CD4-positive, alpha-beta T cell (primary cell): ENCODE measurements at regions not wholly inside any gene's neighbourhood (a gene's known extent, or its start where the extent isn't known, plus 50 kb on each side); places are given as distances from the start of the nearest gene placed in this dataset.

Source experiments
- ATAC-seq: fragments of 200-7000 bp; cut with Tn5 transposase; one replicate; pipeline ENCODE4 v1.10.0; 2022; ENCODE audit warnings: mild to moderate bottlenecking; ENCODE audit not compliant: poor library complexity
- CTCF ChIA-PET: fragments of 350-600 bp; sonication (Branson Sonifier 250); formaldehyde crosslinking; loops from one replicate; lab custom pipeline; 2021; ENCODE audit warnings: antibody characterized with exemption, inconsistent platforms; lab: Charles Lee
- POLR2A ChIA-PET: fragments of 350-600 bp; sonication (Branson Sonifier 250); formaldehyde crosslinking; loops from one replicate; lab custom pipeline; 2021; ENCODE audit warnings: antibody characterized with exemption, inconsistent platforms; lab: Charles Lee
- DNase-seq, 14 experiments: peaks; one replicate each; pipeline ENCODE4 v3.0.0-alpha.2; 2013 to 2020; ENCODE audit warnings: mixed read lengths in 2 of 14
- H3K27ac ChIP-seq, 2 donors: one replicate each; pipeline versions ENCODE4 v1.5.1 to v1.7.0; 2013; ENCODE audit warnings: low read length in 2 of 2, low read depth in 1 of 2, mild to moderate bottlenecking in 1 of 2
- H3K27me3 ChIP-seq, 2 experiments: 1 replicate in 1 of 2; 2 replicates in 1 of 2; pipeline versions ENCODE4 v1.6.1 to v1.7.0; 2013; ENCODE audit warnings: low read length in 2 of 2, control low read depth in 1 of 2, mild to moderate bottlenecking in 1 of 2, moderate library complexity in 1 of 2; ENCODE audit not compliant: insufficient read depth in 2 of 2, control insufficient read depth in 1 of 2
- H3K36me3 ChIP-seq: one replicate; pipeline ENCODE4 v1.6.1; 2013; ENCODE audit warnings: low read length, control low read depth; ENCODE audit not compliant: insufficient read depth
- H3K4me1 ChIP-seq: one replicate; pipeline ENCODE4 v1.6.1; 2013; ENCODE audit warnings: low read length, control low read depth; ENCODE audit not compliant: insufficient read depth
- H3K4me3 ChIP-seq: one replicate; pipeline ENCODE4 v1.5.1; 2013; ENCODE audit warnings: mild to moderate bottlenecking, low read length, moderate library complexity
- H3K9me3 ChIP-seq, 2 experiments: 1 replicate in 1 of 2; 2 replicates in 1 of 2; pipeline versions ENCODE4 v1.6.1 to v1.7.0; 2013; ENCODE audit warnings: low read length in 2 of 2, mild to moderate bottlenecking in 2 of 2, control low read depth in 1 of 2, moderate library complexity in 1 of 2; ENCODE audit not compliant: control insufficient read depth in 1 of 2, insufficient read depth in 1 of 2
- H3K27ac Mint-ChIP-seq: one replicate; pipeline ENCODE4 v1.8.0; 2020; ENCODE audit warnings: mixed read lengths
- H3K27me3 Mint-ChIP-seq: one replicate; pipeline ENCODE4 v1.8.0; 2021; ENCODE audit warnings: mixed read lengths
- H3K36me3 Mint-ChIP-seq: one replicate; pipeline ENCODE4 v1.8.0; 2021; ENCODE audit warnings: low read depth, mixed read lengths
- H3K4me1 Mint-ChIP-seq: one replicate; pipeline ENCODE4 v1.8.0; 2021; ENCODE audit warnings: low read depth, mixed read lengths
- H3K4me3 Mint-ChIP-seq: one replicate; pipeline ENCODE4 v1.8.0; 2020; ENCODE audit warnings: mild to moderate bottlenecking, mixed read lengths
- H3K9me3 Mint-ChIP-seq: one replicate; pipeline ENCODE4 v1.8.0; 2020; ENCODE audit warnings: mixed read lengths
- intact Hi-C, 2 experiments: fragments of 100-400 bp; cut with DNase I in 1 of 2; cut with micrococcal nuclease in 1 of 2; formaldehyde crosslinking; loops; one replicate each; pipeline versions ENCODE4 v1.15.1 to v1.9.0; 2023 to 2025; cut with DNase I, micrococcal nuclease
- TF ChIP-seq, protein P1 (sequence below): fragments of 200-600 bp; IDR thresholded peaks from one replicate; pipeline ENCODE4 v1.8.0; 2022; ENCODE audit warnings: antibody characterized with exemption, mild to moderate bottlenecking

GRCh38 chr3:5732081-5732480 is 544.6 kb downstream of the EDEM1 start:
- Histone ChIP-seq H3K4me1 (no peaks in the 10 kb centered on the region), H3K27me3 (no peaks in the 10 kb centered on the region), H3K9me3 (no peaks in the 10 kb centered on the region), H3K27ac (no peak overlapping the region), H3K36me3 (no peaks in the 10 kb centered on the region), H3K4me3 (no peak overlapping the region)
- H3K36me3 Mint-ChIP-seq: no peaks in the 10 kb centered on the region
- no peak overlapping the region for H3K27ac Mint-ChIP-seq
- no peak overlapping the region for H3K4me3 Mint-ChIP-seq
- H3K9me3 Mint-ChIP-seq: no peaks in the 10 kb centered on the region
- DNase-seq: no peak
- H3K4me1 Mint-ChIP-seq: no peaks in the 10 kb centered on the region
- no peak for ATAC-seq
- H3K27me3 Mint-ChIP-seq: no peaks in the 10 kb centered on the region
- intact Hi-C loops: no loop called here
- TF ChIP-seq, protein P1, sequence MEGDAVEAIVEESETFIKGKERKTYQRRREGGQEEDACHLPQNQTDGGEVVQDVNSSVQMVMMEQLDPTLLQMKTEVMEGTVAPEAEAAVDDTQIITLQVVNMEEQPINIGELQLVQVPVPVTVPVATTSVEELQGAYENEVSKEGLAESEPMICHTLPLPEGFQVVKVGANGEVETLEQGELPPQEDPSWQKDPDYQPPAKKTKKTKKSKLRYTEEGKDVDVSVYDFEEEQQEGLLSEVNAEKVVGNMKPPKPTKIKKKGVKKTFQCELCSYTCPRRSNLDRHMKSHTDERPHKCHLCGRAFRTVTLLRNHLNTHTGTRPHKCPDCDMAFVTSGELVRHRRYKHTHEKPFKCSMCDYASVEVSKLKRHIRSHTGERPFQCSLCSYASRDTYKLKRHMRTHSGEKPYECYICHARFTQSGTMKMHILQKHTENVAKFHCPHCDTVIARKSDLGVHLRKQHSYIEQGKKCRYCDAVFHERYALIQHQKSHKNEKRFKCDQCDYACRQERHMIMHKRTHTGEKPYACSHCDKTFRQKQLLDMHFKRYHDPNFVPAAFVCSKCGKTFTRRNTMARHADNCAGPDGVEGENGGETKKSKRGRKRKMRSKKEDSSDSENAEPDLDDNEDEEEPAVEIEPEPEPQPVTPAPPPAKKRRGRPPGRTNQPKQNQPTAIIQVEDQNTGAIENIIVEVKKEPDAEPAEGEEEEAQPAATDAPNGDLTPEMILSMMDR: no peak
- ChIA-PET POLR2A (no interaction called here), CTCF (no interaction called here)

GRCh38 chr3:5733995-5734394 is 546.5 kb downstream of the EDEM1 start:
- H3K27ac ChIP-seq: no peak overlapping the region
- TF ChIP-seq, protein P1: no peak
- no peaks in the 10 kb centered on the region for H3K27me3 ChIP-seq
- ChIA-PET POLR2A (no interaction called here), CTCF (no interaction called here)
- H3K9me3 ChIP-seq: no peaks in the 10 kb centered on the region
- DNase-seq (no peak), ATAC-seq (no peak)
- Mint-ChIP-seq H3K4me3 (no peak overlapping the region), H3K36me3 (no peaks in the 10 kb centered on the region), H3K9me3 (no peaks in the 10 kb centered on the region), H3K4me1 (no peaks in the 10 kb centered on the region), H3K27ac (no peak overlapping the region), H3K27me3 (peaks cover 4% of the 10 kb centered on the region)
- intact Hi-C loops: no loop called here
- H3K4me1 ChIP-seq: no peaks in the 10 kb centered on the region
- H3K36me3 ChIP-seq: no peaks in the 10 kb centered on the region
- H3K4me3 ChIP-seq: no peak overlapping the region

GRCh38 chr3:5735896-5736295 is 548.4 kb downstream of the EDEM1 start:
- no peak overlapping the region for H3K27ac ChIP-seq
- intact Hi-C loops: no loop called here
- CTCF ChIA-PET: no interaction called here
- Mint-ChIP-seq H3K36me3 (no peaks in the 10 kb centered on the region), H3K27ac (no peak overlapping the region), H3K4me3 (no peak overlapping the region), H3K27me3 (peaks cover 4% of the 10 kb centered on the region), H3K4me1 (no peaks in the 10 kb centered on the region), H3K9me3 (no peaks in the 10 kb centered on the region)
- no peaks in the 10 kb centered on the region for H3K36me3 ChIP-seq
- POLR2A ChIA-PET: no interaction called here
- no peaks in the 10 kb centered on the region for H3K9me3 ChIP-seq
- no peaks in the 10 kb centered on the region for H3K4me1 ChIP-seq
- no peaks in the 10 kb centered on the region for H3K27me3 ChIP-seq
- no peak overlapping the region for H3K4me3 ChIP-seq
- ATAC-seq (no peak), DNase-seq (no peak)
- TF ChIP-seq, protein P1: no peak
